Transverse colon (tissue), 4 donors: ENCODE measurements at regions not wholly inside any gene's neighbourhood (a gene's known extent, or its start where the extent isn't known, plus 50 kb on each side); places are given as distances from the start of the nearest gene placed in this dataset.

Experiments
- DNase-seq: peaks from one replicate; pipeline ENCODE4 v3.0.0-alpha.2; 2019
- H3K27ac ChIP-seq, 4 donors: fragments of 200-600 bp; sonication (generic); 2 replicates each; pipeline ENCODE4 v1.5.1; 2016 to 2018; ENCODE audit warnings: inconsistent platforms in 4 of 4
- H3K27me3 ChIP-seq: fragments of 200-600 bp; sonication (generic); 2 replicates; pipeline ENCODE4 v1.5.1; 2017; ENCODE audit warnings: inconsistent platforms
- H3K36me3 ChIP-seq, 4 donors: fragments of 200-600 bp; sonication (generic); 2 replicates each; pipeline ENCODE4 v1.5.1; 2017 to 2019; ENCODE audit warnings: inconsistent platforms in 4 of 4
- H3K4me1 ChIP-seq, 4 donors: fragments of 200-600 bp; sonication (generic); 2 replicates each; pipeline ENCODE4 v1.5.1; 2017 to 2020; ENCODE audit warnings: inconsistent platforms in 4 of 4
- H3K4me3 ChIP-seq, 4 donors: fragments of 200-600 bp; sonication (generic); 1 replicate in 1 of 4; 2 replicates in 3 of 4; pipeline versions ENCODE4 v1.5.1 to v1.6.1; 2017 to 2019; ENCODE audit warnings: inconsistent platforms in 4 of 4
- H3K9me3 ChIP-seq, 2 donors: fragments of 200-600 bp; sonication (generic); 2 replicates each; pipeline ENCODE4 v1.5.1; 2017 to 2019; ENCODE audit warnings: inconsistent platforms in 2 of 2
- EP300 ChIP-seq: sonication (generic); formaldehyde crosslinking; IDR thresholded peaks from one replicate; pipeline ENCODE4 v1.6.1; 2017; ENCODE audit warnings: antibody characterized with exemption, low read depth
- POLR2A ChIP-seq: fragments of 450-650 bp; IDR thresholded peaks from one replicate; pipeline ENCODE4 v1.6.1; 2016; ENCODE audit warnings: antibody characterized with exemption, mild to moderate bottlenecking, moderate library complexity
- POLR2AphosphoS5 ChIP-seq, 3 donors: sonication (generic); formaldehyde crosslinking; IDR thresholded peaks; one replicate each; pipeline ENCODE4 v1.6.1; 2016; ENCODE audit warnings: antibody characterized with exemption in 3 of 3
- WGBS, 2 donors: methylation state at CpG; one replicate each; pipeline ENCODE4 v1.1.5; 2018; ENCODE audit warnings: low coverage in 1 of 2; 5-methylcytosine and 5-hydroxymethylcytosine counted together
- in situ Hi-C, 4 donors: fragments of 200-750 bp; cut with MboI; loops; one replicate each; pipeline versions ENCODE4 v1.15.0 to v1.15.1; 2017; ENCODE audit warnings: low sequenced_read_pairs in 3 of 4, low pct_ligation_motif_present in 1 of 4, low pct_unique_long_range_greater_than_20kb in 1 of 4
- intact Hi-C: fragments of 100-400 bp; cut with DNase I; formaldehyde crosslinking; loops from one replicate; pipeline ENCODE4 v1.15.1; 2023; ENCODE audit warnings: low total_unique reads
- TF ChIP-seq, protein P1 (sequence below), 5 experiments: fragments of 200-600 bp in 3 of 5; fragments of 450-650 bp in 2 of 5; sonication (generic) in 3 of 5; IDR thresholded peaks; 1 replicate in 2 of 5; 2 replicates in 3 of 5; pipeline ENCODE4 v1.5.1; 2016 to 2017; ENCODE audit warnings: antibody characterized with exemption in 5 of 5, inconsistent platforms in 3 of 5, mild to moderate bottlenecking in 2 of 5, moderate library complexity in 1 of 5

DNA sequence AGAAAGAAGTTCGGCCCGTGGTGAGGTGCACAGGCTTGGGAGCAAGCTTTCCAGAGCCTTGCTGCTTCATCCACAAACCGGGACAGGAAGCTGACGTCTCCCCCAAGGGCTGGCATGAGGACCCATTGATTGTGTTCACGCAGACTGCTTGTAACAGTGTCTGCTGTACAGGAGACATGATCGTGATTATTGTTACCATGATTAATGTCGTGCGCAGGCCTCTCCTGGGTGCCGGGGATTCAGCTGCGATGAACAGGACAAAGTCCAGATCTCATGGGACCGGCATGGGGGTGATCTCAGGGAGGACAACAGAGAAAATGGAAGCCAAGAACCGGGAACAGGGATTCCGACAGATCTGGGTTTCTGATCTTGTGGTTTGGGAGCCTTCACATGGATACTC, 219.9 kb downstream of the BRD1 start:
- intact Hi-C loops, result no loop called here
- Histone ChIP-seq H3K27ac (no peak overlapping the region), H3K9me3 (peaks cover 0 to 1% of the 10 kb centered on the region in 2 donors), H3K27me3 (no peaks in the 10 kb centered on the region), H3K4me3 (no peak overlapping the region), H3K36me3 (no peaks in the 10 kb centered on the region), H3K4me1 (no peaks in the 10 kb centered on the region)
- 88% methylated on average over 13 of the region's 13 CpGs; no CpG with 5 or more reads in 1 of the 2 donors for WGBS, 2 donors
- DNase-seq, result no peak
- TF ChIP-seq POLR2AphosphoS5 (IDR thresholded peaks at IDR 0.05) (no peak), EP300 (no peak), POLR2A (no peak)
- TF ChIP-seq, protein P1, sequence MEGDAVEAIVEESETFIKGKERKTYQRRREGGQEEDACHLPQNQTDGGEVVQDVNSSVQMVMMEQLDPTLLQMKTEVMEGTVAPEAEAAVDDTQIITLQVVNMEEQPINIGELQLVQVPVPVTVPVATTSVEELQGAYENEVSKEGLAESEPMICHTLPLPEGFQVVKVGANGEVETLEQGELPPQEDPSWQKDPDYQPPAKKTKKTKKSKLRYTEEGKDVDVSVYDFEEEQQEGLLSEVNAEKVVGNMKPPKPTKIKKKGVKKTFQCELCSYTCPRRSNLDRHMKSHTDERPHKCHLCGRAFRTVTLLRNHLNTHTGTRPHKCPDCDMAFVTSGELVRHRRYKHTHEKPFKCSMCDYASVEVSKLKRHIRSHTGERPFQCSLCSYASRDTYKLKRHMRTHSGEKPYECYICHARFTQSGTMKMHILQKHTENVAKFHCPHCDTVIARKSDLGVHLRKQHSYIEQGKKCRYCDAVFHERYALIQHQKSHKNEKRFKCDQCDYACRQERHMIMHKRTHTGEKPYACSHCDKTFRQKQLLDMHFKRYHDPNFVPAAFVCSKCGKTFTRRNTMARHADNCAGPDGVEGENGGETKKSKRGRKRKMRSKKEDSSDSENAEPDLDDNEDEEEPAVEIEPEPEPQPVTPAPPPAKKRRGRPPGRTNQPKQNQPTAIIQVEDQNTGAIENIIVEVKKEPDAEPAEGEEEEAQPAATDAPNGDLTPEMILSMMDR (IDR thresholded peaks at IDR 0.05), result no peak
- in situ Hi-C loops, result no loop called here

DNA sequence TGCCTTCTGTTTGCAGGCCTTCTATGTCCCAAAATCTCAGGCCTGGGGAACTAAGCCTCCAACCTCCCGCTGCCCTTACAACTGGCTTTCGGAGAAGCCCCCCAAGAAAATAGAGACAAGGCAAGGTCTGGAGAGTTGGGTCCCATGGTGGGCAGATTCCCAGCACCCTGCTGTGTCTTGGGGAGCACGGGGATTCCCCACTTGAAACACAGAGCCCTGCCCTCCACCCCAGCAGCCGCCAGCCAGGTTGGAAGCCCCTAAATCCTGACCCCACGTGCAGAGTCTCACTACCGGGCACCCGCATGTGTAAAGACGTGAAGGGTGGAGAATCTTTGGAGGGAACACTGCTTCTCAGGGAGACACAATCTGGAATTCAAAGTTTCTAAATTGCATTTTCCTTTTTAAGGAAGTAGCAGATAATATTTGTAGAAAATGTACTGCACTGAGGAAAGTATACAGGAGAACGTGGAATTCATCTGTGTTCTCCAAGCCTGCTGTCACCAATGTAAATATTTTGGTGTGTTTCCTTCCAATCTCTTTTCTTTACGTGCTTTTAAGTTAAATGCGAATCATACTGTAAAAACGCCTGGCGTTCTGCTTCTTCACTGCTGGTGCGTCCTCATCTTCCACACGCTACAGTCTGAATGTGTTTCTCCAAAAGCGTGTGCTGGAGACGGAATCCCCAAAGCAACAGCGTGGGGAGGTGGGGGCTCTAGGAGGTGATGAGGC, 220.9 kb downstream of the BRD1 start:
- TF ChIP-seq POLR2AphosphoS5 (IDR thresholded peaks at IDR 0.05) (no peak), EP300 (no peak), POLR2A (no peak)
- TF ChIP-seq, protein P1 (IDR thresholded peaks at IDR 0.05), result no peak
- Histone ChIP-seq H3K27me3 (no peaks in the 10 kb centered on the region), H3K4me1 (no peaks in the 10 kb centered on the region), H3K9me3 (no peaks in the 10 kb centered on the region), H3K36me3 (no peaks in the 10 kb centered on the region), H3K27ac (no peak overlapping the region), H3K4me3 (no peak overlapping the region)
- intact Hi-C loops, result no loop called here
- 70 to 83% methylated on average over 8 to 18 of the region's 18 CpGs for WGBS, 2 donors
- no peak for DNase-seq
- in situ Hi-C loops, result no loop called here

DNA sequence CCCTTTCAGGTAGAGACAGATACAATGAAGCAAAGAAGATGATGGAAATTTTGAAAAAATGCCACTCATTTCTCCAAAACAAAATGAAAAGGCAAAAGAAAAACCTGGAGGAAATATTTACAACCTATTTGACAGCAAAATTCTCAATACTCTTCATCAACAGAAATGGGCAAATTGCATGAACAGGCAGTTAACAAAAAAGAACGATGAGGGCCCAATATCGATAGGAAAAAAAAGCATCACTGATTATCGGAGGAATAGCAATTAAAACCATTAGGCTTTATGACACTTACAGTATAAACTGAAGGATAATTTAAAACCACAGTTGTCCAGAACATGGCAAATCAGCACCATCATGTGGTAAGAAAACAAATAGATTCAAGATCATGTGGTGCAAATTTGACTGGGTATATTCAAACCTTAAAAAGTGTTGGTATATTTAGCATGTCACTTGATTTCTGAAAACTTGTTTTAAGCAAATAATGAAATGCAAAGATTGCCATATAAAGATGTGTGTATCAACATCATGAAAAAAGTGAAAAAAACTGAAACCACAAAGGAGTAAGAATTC, 222.9 kb downstream of the BRD1 start:
- H3K9me3 ChIP-seq, result no peaks in the 10 kb centered on the region
- H3K27ac ChIP-seq, result no peak overlapping the region
- H3K27me3 ChIP-seq, result no peaks in the 10 kb centered on the region
- TF ChIP-seq POLR2A (no peak), POLR2AphosphoS5 (IDR thresholded peaks at IDR 0.05) (no peak), EP300 (no peak)
- no peaks in the 10 kb centered on the region for H3K4me1 ChIP-seq
- no peak overlapping the region for H3K4me3 ChIP-seq
- intact Hi-C loops, result no loop called here
- no peaks in the 10 kb centered on the region for H3K36me3 ChIP-seq
- in situ Hi-C loops, result no loop called here
- DNase-seq, result no peak
- 95 to 100% methylated on average over 3 of the region's 3 CpGs for WGBS, 2 donors

DNA sequence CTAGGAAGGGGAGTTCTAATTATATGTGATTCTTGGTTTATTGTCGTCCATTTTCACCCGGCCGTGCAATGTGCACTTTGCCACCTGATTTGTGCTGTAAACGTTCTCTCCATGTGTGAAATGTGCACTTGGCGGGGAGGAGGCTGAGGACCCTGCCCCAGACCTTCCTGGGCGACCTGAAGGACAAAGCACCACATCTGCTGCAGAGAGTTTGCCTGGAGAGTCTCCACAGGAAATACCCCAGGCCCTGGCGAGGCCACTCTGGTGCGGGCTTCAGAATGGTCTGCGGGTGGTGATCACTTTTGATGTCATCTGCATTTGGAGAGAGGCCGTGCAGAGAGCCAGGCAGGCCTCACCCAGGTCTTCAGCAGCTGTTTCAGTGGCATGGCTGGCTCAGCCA, 224.7 kb downstream of the BRD1 start:
- Histone ChIP-seq H3K36me3 (no peaks in the 10 kb centered on the region), H3K4me3 (no peak overlapping the region), H3K4me1 (no peaks in the 10 kb centered on the region), H3K9me3 (no peaks in the 10 kb centered on the region), H3K27me3 (no peaks in the 10 kb centered on the region), H3K27ac (no peak overlapping the region)
- WGBS, 2 donors, result 66 to 79% methylated on average over 4 to 8 of the region's 10 CpGs
- no peak for DNase-seq
- TF ChIP-seq EP300, result no peak
- TF ChIP-seq POLR2AphosphoS5 (IDR thresholded peaks at IDR 0.05), result no peak
- TF ChIP-seq POLR2A, result no peak
- in situ Hi-C loops, result no loop called here
- intact Hi-C loops, result no loop called here

DNA sequence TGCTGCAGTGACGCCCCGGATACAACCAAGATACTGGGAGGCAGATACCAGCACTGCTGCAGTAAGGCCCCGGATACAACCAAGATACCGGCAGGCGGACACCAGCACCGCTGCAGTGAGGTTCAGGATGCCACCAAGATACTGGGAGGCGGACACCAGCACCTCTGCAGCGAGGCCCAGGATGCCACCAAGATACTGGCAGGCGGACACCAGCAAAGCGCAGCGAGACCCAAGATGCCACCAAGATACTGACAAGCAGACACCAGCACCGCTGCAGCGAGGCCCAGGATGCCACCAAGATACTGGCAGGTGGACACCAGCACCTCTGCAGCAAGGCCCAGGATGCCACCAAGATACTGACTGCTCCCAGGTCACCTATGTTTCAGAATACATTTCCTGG, 225.2 kb downstream of the BRD1 start:
- in situ Hi-C loops (no loop called here), intact Hi-C loops (no loop called here)
- DNase-seq, result no peak
- Histone ChIP-seq H3K36me3 (no peaks in the 10 kb centered on the region), H3K4me3 (no peak overlapping the region), H3K9me3 (no peaks in the 10 kb centered on the region), H3K27me3 (no peaks in the 10 kb centered on the region), H3K27ac (no peak overlapping the region), H3K4me1 (no peaks in the 10 kb centered on the region)
- TF ChIP-seq POLR2A (no peak), EP300 (no peak)
- TF ChIP-seq, protein P1 (IDR thresholded peaks at IDR 0.05), result no peak
- 82% methylated on average over 8 of the region's 13 CpGs; no CpG with 5 or more reads in 1 of the 2 donors for WGBS, 2 donors
